GM20000 (cell line): ENCODE measurements at regions not wholly inside any gene's neighbourhood (a gene's known extent, or its start where the extent isn't known, plus 50 kb on each side); places are given as distances from the start of the nearest gene placed in this dataset.

Experiments
- DNase-seq: peaks from one replicate; pipeline ENCODE4 v3.0.0; 2012; ENCODE audit warnings: low spot score
- CTCF ChIP-seq: IDR thresholded peaks from 2 replicates; pipeline ENCODE4 v1.5.1; 2012; ENCODE audit warnings: mild to moderate bottlenecking, control low read depth; ENCODE audit errors: extremely low read depth, missing control alignments

DNA sequence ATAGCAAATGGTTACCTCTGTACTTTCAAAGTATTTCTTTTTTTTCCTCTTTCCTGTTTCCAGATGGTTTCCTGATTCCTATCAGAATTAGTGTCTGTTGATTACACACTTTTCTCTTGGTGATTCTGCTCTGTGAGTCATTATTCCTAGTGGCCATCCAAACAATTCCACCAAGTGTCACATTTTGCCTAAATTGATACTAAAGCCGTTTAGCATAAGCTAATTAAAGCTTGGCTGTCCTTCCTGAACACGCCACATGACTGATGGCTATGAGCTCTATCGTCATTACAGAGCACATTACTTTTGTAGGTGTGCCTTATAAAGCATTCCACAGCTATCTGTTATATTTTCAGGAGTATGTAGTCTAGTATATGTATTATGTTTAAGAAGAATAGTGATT is 671.2 kb downstream of the CDH8 start:
- no peak for TF ChIP-seq CTCF
- no peak for DNase-seq

DNA sequence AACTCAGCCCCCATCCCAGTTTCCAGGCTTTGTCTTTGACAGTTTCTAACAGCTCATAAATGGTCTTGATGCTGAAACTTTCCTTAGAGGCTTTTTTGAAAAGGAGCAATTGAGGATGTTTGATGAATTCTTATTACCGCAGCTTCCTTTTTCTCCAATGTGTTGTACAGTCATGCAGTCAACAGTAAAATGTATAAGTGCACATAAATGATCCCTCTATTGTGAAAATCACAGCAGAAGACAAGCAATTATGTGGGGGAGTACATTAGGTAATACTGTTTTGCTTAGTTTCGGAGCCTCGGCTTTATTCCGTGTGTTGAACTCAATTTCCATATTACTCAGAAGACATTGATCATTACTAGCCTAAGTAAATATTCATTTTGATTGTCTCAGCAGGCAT is 673.7 kb downstream of the CDH8 start:
- TF ChIP-seq CTCF: no peak
- DNase-seq: no peak

DNA sequence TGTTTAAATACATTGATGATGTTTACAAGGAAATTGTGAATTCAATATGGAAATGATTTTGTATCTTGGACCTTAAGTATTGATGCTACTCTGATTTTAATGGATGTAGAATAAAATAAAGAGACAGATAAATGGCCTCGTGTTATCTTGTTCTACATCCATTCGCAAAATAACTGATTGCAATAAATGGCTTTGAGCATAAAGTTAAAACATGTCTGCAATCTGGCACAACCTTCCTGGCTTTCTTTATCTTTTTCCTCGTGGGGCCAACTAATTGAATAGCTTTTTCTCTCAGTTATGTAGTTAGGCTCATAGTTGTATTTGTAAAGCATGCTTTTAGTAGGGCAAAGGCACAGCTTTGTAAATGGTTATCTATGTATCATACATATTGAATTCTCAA is 691.4 kb downstream of the CDH8 start:
- DNase-seq: no peak
- no peak for TF ChIP-seq CTCF

DNA sequence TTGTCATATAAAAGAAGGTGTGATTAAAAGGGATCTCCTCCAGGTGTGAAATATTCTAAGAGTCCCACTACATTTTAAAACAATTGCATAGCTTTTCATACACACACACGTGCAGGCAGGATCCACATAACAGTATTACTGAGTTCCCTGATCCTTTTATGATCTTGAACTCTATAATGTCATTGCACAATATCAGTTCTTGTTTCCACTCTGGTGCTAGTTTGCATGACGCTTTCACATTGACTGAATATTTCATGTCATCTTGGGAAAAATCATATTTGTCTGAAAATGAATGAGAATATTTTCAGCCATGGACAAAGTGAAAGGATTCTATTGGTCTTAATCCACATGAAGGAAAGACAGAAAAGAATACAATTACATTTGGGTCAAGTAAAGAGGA is 703.8 kb downstream of the CDH8 start:
- no peak for TF ChIP-seq CTCF
- no peak for DNase-seq

DNA sequence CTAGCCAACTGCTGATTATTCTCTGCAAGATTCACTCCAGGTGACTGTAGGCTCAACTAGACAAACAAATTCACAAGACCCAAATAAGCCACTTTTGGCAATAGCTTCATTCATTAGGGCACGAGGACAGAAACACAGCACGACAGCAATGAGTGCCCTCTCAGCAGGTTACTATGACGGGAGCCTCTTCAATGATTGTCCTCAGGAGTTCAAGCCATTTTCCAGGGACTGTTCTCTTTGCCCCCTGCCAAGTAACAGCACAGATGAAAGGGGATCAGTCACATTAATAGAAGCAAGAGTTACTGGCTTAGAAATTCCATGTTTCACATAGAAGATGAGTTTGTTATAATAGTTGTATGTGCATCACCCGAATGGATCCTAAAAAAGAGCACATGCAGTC is 712.2 kb downstream of the CDH8 start:
- no peak for TF ChIP-seq CTCF

DNA sequence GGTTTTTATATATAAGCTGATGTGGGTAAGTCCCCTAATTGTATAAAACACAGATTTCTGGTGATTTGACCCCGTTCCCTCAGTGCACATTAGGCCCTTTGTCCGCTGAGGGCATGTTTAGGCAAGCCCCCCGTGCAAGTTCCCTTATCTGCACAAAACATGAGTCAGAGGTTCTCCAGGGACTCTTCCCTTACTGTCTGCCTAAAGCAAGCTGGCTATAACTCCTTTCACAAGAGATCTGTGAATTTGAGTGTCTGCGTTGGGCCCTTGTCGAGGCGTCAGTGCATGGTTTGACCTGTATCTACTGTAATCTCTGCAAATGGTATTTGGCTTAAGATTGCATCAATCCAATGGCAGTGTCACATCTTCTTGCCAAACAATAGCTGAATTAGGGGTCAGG is 712.8 kb downstream of the CDH8 start:
- DNase-seq: no peak
- no peak for TF ChIP-seq CTCF

More for the DNA sequence above, 712.2 kb downstream of the CDH8 start:
- no peak for DNase-seq

- no peak for DNase-seq
- no peak for TF ChIP-seq CTCF
These were observed 715.4 kb downstream of the CDH8 start for GRCh38 chr16:61320791-61321190.
